Vagina (tissue), 2 donors: ENCODE measurements at regions not wholly inside any gene's neighbourhood (a gene's known extent, or its start where the extent isn't known, plus 50 kb on each side); places are given as distances from the start of the nearest gene placed in this dataset.

Experiments used
- DNase-seq, 2 donors: peaks; one replicate each; pipeline ENCODE4 v3.0.0-alpha.2; 2017; ENCODE audit errors: extremely low spot score in 2 of 2
- H3K27ac ChIP-seq: fragments of 200-600 bp; sonication (generic); one replicate; pipeline ENCODE4 v1.5.1; 2019
- H3K27me3 ChIP-seq: fragments of 200-600 bp; sonication (generic); one replicate; pipeline ENCODE4 v1.5.1; 2019
- H3K36me3 ChIP-seq, 2 donors: fragments of 200-600 bp; sonication (generic); one replicate each; pipeline ENCODE4 v1.5.1; 2017 to 2019
- H3K4me1 ChIP-seq: fragments of 200-600 bp; sonication (generic); one replicate; pipeline ENCODE4 v1.5.1; 2019
- H3K4me3 ChIP-seq, 2 donors: fragments of 200-600 bp; sonication (generic); 1 replicate in 1 of 2; 2 replicates in 1 of 2; pipeline ENCODE4 v1.5.1; 2016 to 2019
- H3K9me3 ChIP-seq: fragments of 200-600 bp; sonication (generic); one replicate; pipeline ENCODE4 v1.5.1; 2019
- CTCF ChIP-seq, 3 experiments: fragments of 450-650 bp in 2 of 3; fragments of 200-600 bp in 1 of 3; sonication (generic) in 1 of 3; IDR thresholded peaks; one replicate each; pipeline ENCODE4 v1.5.1; 2017 to 2019; ENCODE audit warnings: antibody characterized with exemption in 3 of 3, mild to moderate bottlenecking in 2 of 3, moderate library complexity in 2 of 3
- POLR2A ChIP-seq, 2 donors: fragments of 450-650 bp; IDR thresholded peaks; one replicate each; pipeline ENCODE4 v1.6.1; 2017; ENCODE audit warnings: antibody characterized with exemption in 2 of 2, mild to moderate bottlenecking in 2 of 2, moderate library complexity in 2 of 2
- POLR2AphosphoS5 ChIP-seq, 2 donors: sonication (generic); formaldehyde crosslinking; IDR thresholded peaks; one replicate each; pipeline ENCODE4 v1.9.0; 2017; ENCODE audit warnings: antibody characterized with exemption in 2 of 2, mild to moderate bottlenecking in 2 of 2, low read depth in 1 of 2; ENCODE audit not compliant: insufficient read depth in 1 of 2
- intact Hi-C: fragments of 100-400 bp; cut with DNase I; formaldehyde crosslinking; loops from one replicate; pipeline ENCODE4 v1.15.1; 2023

- Histone ChIP-seq H3K27me3 (no peaks in the 10 kb centered on the region), H3K27ac (no peak overlapping the region), H3K9me3 (no peaks in the 10 kb centered on the region), H3K4me1 (no peaks in the 10 kb centered on the region), H3K4me3 (no peak overlapping the region), H3K36me3 (no peaks in the 10 kb centered on the region)
- TF ChIP-seq POLR2AphosphoS5 (IDR thresholded peaks at IDR 0.05; ENCODE audit: insufficient read depth in 1 of 2, low read depth in 1 of 2): no peak
- TF ChIP-seq POLR2A (IDR thresholded peaks at IDR 0.05): no peak
- no peak for TF ChIP-seq CTCF (IDR thresholded peaks at IDR 0.05)
- intact Hi-C loops: no loop called here
- DNase-seq: no peak
These were observed 374.0 kb upstream of the NOX3 start for GRCh38 chr6:155829646-155830045.

GRCh38 chr6:155828989-155829388 lies 373.4 kb upstream of the NOX3 start:
- TF ChIP-seq POLR2A (IDR thresholded peaks at IDR 0.05) (no peak), POLR2AphosphoS5 (IDR thresholded peaks at IDR 0.05; ENCODE audit: insufficient read depth in 1 of 2, low read depth in 1 of 2) (no peak), CTCF (IDR thresholded peaks at IDR 0.05) (no peak)
- intact Hi-C loops: no loop called here

GRCh38 chr6:155818698-155819097 lies 363.1 kb upstream of the NOX3 start:
- H3K27ac ChIP-seq: no peak overlapping the region

More at GRCh38 chr6:155828989-155829388, 373.4 kb upstream of the NOX3 start:
- Histone ChIP-seq H3K4me1 (no peaks in the 10 kb centered on the region), H3K4me3 (no peak overlapping the region), H3K27me3 (no peaks in the 10 kb centered on the region), H3K27ac (no peak overlapping the region), H3K36me3 (no peaks in the 10 kb centered on the region), H3K9me3 (no peaks in the 10 kb centered on the region)
- no peak for DNase-seq

GRCh38 chr6:155813548-155813947 lies 357.9 kb upstream of the NOX3 start:
- no peak overlapping the region for H3K27ac ChIP-seq
- no peaks in the 10 kb centered on the region for H3K9me3 ChIP-seq
- H3K4me3 ChIP-seq: no peak overlapping the region
- H3K36me3 ChIP-seq: no peaks in the 10 kb centered on the region
- TF ChIP-seq POLR2A (IDR thresholded peaks at IDR 0.05) (no peak), POLR2AphosphoS5 (IDR thresholded peaks at IDR 0.05; ENCODE audit: insufficient read depth in 1 of 2, low read depth in 1 of 2) (no peak), CTCF (IDR thresholded peaks at IDR 0.05) (no peak)
- intact Hi-C loops: no loop called here
- no peaks in the 10 kb centered on the region for H3K27me3 ChIP-seq
- no peaks in the 10 kb centered on the region for H3K4me1 ChIP-seq
- no peak for DNase-seq

More at GRCh38 chr6:155818698-155819097, 363.1 kb upstream of the NOX3 start:
- H3K4me3 ChIP-seq: no peak overlapping the region
- no peaks in the 10 kb centered on the region for H3K27me3 ChIP-seq
- TF ChIP-seq POLR2A (IDR thresholded peaks at IDR 0.05): no peak
- no peak for TF ChIP-seq CTCF (IDR thresholded peaks at IDR 0.05)
- no peak for TF ChIP-seq POLR2AphosphoS5 (IDR thresholded peaks at IDR 0.05; ENCODE audit: insufficient read depth in 1 of 2, low read depth in 1 of 2)
- intact Hi-C loops: no loop called here
- H3K4me1 ChIP-seq: no peaks in the 10 kb centered on the region
- DNase-seq: no peak
- no peaks in the 10 kb centered on the region for H3K9me3 ChIP-seq
- no peaks in the 10 kb centered on the region for H3K36me3 ChIP-seq

- no peaks in the 10 kb centered on the region for H3K27me3 ChIP-seq
- intact Hi-C loops: no loop called here
- no peaks in the 10 kb centered on the region for H3K9me3 ChIP-seq
- DNase-seq: no peak
- no peak overlapping the region for H3K4me3 ChIP-seq
- no peak overlapping the region for H3K27ac ChIP-seq
- H3K4me1 ChIP-seq: no peaks in the 10 kb centered on the region
- TF ChIP-seq POLR2A (IDR thresholded peaks at IDR 0.05): no peak
- no peak for TF ChIP-seq POLR2AphosphoS5 (IDR thresholded peaks at IDR 0.05; ENCODE audit: insufficient read depth in 1 of 2, low read depth in 1 of 2)
- no peak for TF ChIP-seq CTCF (IDR thresholded peaks at IDR 0.05)
- no peaks in the 10 kb centered on the region for H3K36me3 ChIP-seq
These were observed 351.6 kb upstream of the NOX3 start for GRCh38 chr6:155807243-155807642.
